MM.1S (cell line): ENCODE measurements at regions not wholly inside any gene's neighbourhood (a gene's known extent, or its start where the extent isn't known, plus 50 kb on each side); places are given as distances from the start of the nearest gene placed in this dataset.
"Not testable (repeated sequence)": the region's sequence is repeated elsewhere in the genome, so short reads cannot be mapped to it uniquely, and the experiment has no call there.

Experiments
- DNase-seq: peaks from one replicate; pipeline ENCODE4 v3.0.0-alpha.2; 2015
- H2AFZ ChIP-seq: fragments of 300-600 bp; sonication (generic); 2 replicates; pipeline ENCODE4 v1.6.0; 2016; ENCODE audit warnings: antibody characterized with exemption, low read length
- H3F3A ChIP-seq: fragments of 300-600 bp; sonication (generic); 2 replicates; pipeline ENCODE4 v1.6.1; 2016; ENCODE audit warnings: mild to moderate bottlenecking, antibody characterized with exemption, low read length, moderate library complexity, mixed read lengths; ENCODE audit not compliant: insufficient read depth
- H3K27ac ChIP-seq: fragments of 300-600 bp; sonication (generic); 2 replicates; pipeline ENCODE4 v1.5.1; 2016; ENCODE audit warnings: mild to moderate bottlenecking, low read length
- H3K27me3 ChIP-seq: fragments of 300-600 bp; sonication (generic); replicated peaks from 2 replicates; pipeline ENCODE4 v1.6.0; 2016; ENCODE audit warnings: low read length; ENCODE audit not compliant: insufficient read depth
- H3K36me3 ChIP-seq: fragments of 300-600 bp; sonication (generic); replicated peaks from 2 replicates; pipeline ENCODE4 v1.6.1; 2016; ENCODE audit warnings: mild to moderate bottlenecking, low read length, mixed read lengths; ENCODE audit not compliant: insufficient read depth
- H3K4me1 ChIP-seq: fragments of 300-600 bp; sonication (generic); 2 replicates; pipeline ENCODE4 v1.6.1; 2016; ENCODE audit warnings: low read length, mixed read lengths
- H3K4me2 ChIP-seq: fragments of 300-600 bp; sonication (generic); 2 replicates; pipeline ENCODE4 v1.6.0; 2016; ENCODE audit warnings: low read depth, low read length
- H3K4me3 ChIP-seq: fragments of 300-600 bp; sonication (generic); 2 replicates; pipeline ENCODE4 v1.5.1; 2016; ENCODE audit warnings: low read length, mixed read lengths
- H3K79me2 ChIP-seq: fragments of 300-600 bp; sonication (generic); 2 replicates; pipeline ENCODE4 v1.6.1; 2016; ENCODE audit warnings: mixed run types, low read length, mixed read lengths
- H3K9ac ChIP-seq: fragments of 300-600 bp; sonication (generic); 2 replicates; pipeline ENCODE4 v1.6.1; 2016; ENCODE audit warnings: low read length, mixed read lengths
- H3K9me2 ChIP-seq: fragments of 300-600 bp; sonication (generic); replicated peaks from 2 replicates; pipeline ENCODE4 v1.6.1; 2016; ENCODE audit warnings: mild to moderate bottlenecking, low read length, mixed read lengths; ENCODE audit not compliant: insufficient read depth
- H3K9me3 ChIP-seq: fragments of 300-600 bp; sonication (generic); replicated peaks from 2 replicates; pipeline ENCODE4 v1.6.1; 2016; ENCODE audit warnings: mild to moderate bottlenecking, low read length, mixed read lengths; ENCODE audit not compliant: insufficient read depth
- H4K20me1 ChIP-seq: fragments of 300-600 bp; sonication (generic); 2 replicates; pipeline ENCODE4 v1.6.1; 2016; ENCODE audit warnings: mild to moderate bottlenecking, low read length, moderate library complexity, mixed read lengths; ENCODE audit not compliant: insufficient read depth
- CTCF ChIP-seq: fragments of 300-600 bp; sonication (generic); IDR thresholded peaks from 2 replicates; pipeline ENCODE4 v1.5.1; 2016; ENCODE audit warnings: antibody characterized with exemption, low read length, mixed read lengths
- EZH2 ChIP-seq: fragments of 300-600 bp; sonication (generic); optimal IDR thresholded peaks from 2 replicates; pipeline ENCODE3; 2017; ENCODE audit warnings: low read depth, mild to moderate bottlenecking, antibody characterized with exemption, low read length, mixed read lengths
- EZH2phosphoT487 ChIP-seq: fragments of 300-600 bp; sonication (generic); IDR thresholded peaks from 2 replicates; pipeline ENCODE4 v1.6.1; 2018; ENCODE audit warnings: antibody characterized with exemption, low read length

GRCh38 chr3:68523330-68523729 is 409.0 kb downstream of the TAFA4 start:
- DNase-seq: no peak
- no peak overlapping the region for H3K4me2 ChIP-seq

GRCh38 chr3:68515237-68515636 is 417.1 kb downstream of the TAFA4 start:
- Histone ChIP-seq H3K9me2 (no peaks in the 10 kb centered on the region), H4K20me1 (no peaks in the 10 kb centered on the region), H3K4me2 (no peak overlapping the region), H2AFZ (no peak overlapping the region), H3K4me3 (no peak overlapping the region), H3K9ac (no peak overlapping the region), H3K79me2 (no peaks in the 10 kb centered on the region), H3K27me3 (no peaks in the 10 kb centered on the region), H3K9me3 (no peaks in the 10 kb centered on the region), H3K4me1 (no peaks in the 10 kb centered on the region), H3F3A (no peaks in the 10 kb centered on the region), H3K27ac (no peak overlapping the region), H3K36me3 (no peaks in the 10 kb centered on the region)
- no peak for TF ChIP-seq EZH2phosphoT487
- TF ChIP-seq CTCF: no peak
- no peak for TF ChIP-seq EZH2
- DNase-seq: no peak

More at GRCh38 chr3:68523330-68523729, 409.0 kb downstream of the TAFA4 start:
- TF ChIP-seq CTCF: no peak
- TF ChIP-seq EZH2phosphoT487: no peak
- no peak for TF ChIP-seq EZH2
- Histone ChIP-seq H3K27me3 (no peaks in the 10 kb centered on the region), H3K9me3 (no peaks in the 10 kb centered on the region), H3K9ac (no peak overlapping the region), H3K79me2 (no peaks in the 10 kb centered on the region), H4K20me1 (no peaks in the 10 kb centered on the region), H3K9me2 (no peaks in the 10 kb centered on the region), H3F3A (no peaks in the 10 kb centered on the region), H3K27ac (no peak overlapping the region), H2AFZ (no peak overlapping the region), H3K36me3 (no peaks in the 10 kb centered on the region), H3K4me1 (no peaks in the 10 kb centered on the region), H3K4me3 (no peak overlapping the region)

DNA sequence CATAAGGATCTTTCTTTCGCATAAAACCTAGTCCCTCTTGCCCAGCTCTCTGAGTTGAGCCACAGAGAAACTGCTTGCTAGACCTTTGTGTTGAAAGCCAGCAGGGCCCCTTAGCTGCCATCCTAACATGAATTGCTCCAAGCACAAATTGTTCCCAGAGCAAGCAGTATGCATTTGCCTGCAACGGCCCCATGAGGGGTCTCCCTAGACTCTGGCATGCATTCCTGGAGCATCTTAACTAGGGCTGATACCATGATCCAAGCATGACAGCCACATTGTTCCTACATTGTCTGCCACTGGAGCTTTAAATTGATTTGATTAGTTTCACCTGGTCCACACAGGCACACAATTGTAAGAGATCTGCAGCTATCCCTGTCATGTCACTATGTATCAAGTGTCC is 428.1 kb downstream of the TAFA4 start:
- Histone ChIP-seq H3K4me3 (no peak overlapping the region), H3K36me3 (no peaks in the 10 kb centered on the region), H4K20me1 (no peaks in the 10 kb centered on the region), H3K4me1 (no peaks in the 10 kb centered on the region), H3F3A (no peaks in the 10 kb centered on the region), H3K79me2 (no peaks in the 10 kb centered on the region), H3K27me3 (no peaks in the 10 kb centered on the region), H3K9me3 (no peaks in the 10 kb centered on the region), H3K9me2 (no peaks in the 10 kb centered on the region), H3K4me2 (no peak overlapping the region), H3K9ac (no peak overlapping the region), H3K27ac (no peak overlapping the region), H2AFZ (no peak overlapping the region)
- no peak for DNase-seq
- no peak for TF ChIP-seq CTCF
- TF ChIP-seq EZH2phosphoT487: no peak
- TF ChIP-seq EZH2: no peak

DNA sequence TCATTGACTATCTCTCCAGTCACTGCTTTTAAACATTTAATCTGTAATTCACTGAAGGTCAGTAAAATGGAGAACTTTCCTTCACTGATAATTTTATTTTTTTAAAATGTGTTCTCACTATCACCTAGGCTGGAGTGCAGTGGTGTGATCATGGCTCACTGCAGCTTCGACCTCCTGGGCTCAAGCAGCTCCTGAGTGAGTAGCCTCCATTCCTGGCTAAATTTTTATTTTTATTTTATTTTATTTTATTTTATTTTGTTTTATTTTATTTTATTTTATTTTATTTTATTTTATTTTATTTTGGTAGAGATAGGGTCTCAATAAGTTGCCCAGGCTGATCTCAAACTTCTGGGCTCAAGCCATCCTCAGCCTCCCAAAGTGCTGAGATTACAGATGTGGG is 446.5 kb downstream of the TAFA4 start:
- H3K4me2 ChIP-seq: not testable (repeated sequence)

More for the DNA sequence above, 446.5 kb downstream of the TAFA4 start:
- H2AFZ ChIP-seq, H3K9ac ChIP-seq, DNase-seq, H4K20me1 ChIP-seq, H3K27me3 ChIP-seq, H3F3A ChIP-seq, H3K9me3 ChIP-seq, H3K27ac ChIP-seq, H3K4me3 ChIP-seq, H3K79me2 ChIP-seq, H3K36me3 ChIP-seq, H3K4me1 ChIP-seq, H3K9me2 ChIP-seq: not testable (repeated sequence)
